SK-N-SH (cell line): ENCODE measurements at regions not wholly inside any gene's neighbourhood (a gene's known extent, or its start where the extent isn't known, plus 50 kb on each side); places are given as distances from the start of the nearest gene placed in this dataset.
"Not testable (repeated sequence)": the region's sequence is repeated elsewhere in the genome, so short reads cannot be mapped to it uniquely, and the experiment has no call there.

Experiments used
- CHD2 ChIP-seq: fragments of 150-350 bp; IDR thresholded peaks from 2 replicates; pipeline ENCODE4 v1.6.1; 2018; ENCODE audit warnings: low read length; ENCODE audit not compliant: partially characterized antibody
- POLR2AphosphoS5 ChIP-seq: IDR thresholded peaks from 2 replicates; pipeline ENCODE4 v1.6.1; 2012; ENCODE audit warnings: low read depth, low read length
- RXRA ChIP-seq: IDR thresholded peaks from 2 replicates; pipeline ENCODE4 v1.4.0; 2012; ENCODE audit warnings: low read depth, mild to moderate bottlenecking, borderline replicate concordance
- TCF12 ChIP-seq: IDR thresholded peaks from 2 replicates; pipeline ENCODE4 v1.4.0; 2012
- YY1 ChIP-seq: IDR thresholded peaks from 2 replicates; pipeline ENCODE4 v1.4.0; 2012; ENCODE audit warnings: low read depth, mild to moderate bottlenecking
- TF ChIP-seq, protein P1 (sequence below): fragments of 200-600 bp; sonication (generic); IDR thresholded peaks from 2 replicates; pipeline ENCODE4 v1.6.1; 2017; ENCODE audit warnings: antibody characterized with exemption, mild to moderate bottlenecking, moderate library complexity

DNA sequence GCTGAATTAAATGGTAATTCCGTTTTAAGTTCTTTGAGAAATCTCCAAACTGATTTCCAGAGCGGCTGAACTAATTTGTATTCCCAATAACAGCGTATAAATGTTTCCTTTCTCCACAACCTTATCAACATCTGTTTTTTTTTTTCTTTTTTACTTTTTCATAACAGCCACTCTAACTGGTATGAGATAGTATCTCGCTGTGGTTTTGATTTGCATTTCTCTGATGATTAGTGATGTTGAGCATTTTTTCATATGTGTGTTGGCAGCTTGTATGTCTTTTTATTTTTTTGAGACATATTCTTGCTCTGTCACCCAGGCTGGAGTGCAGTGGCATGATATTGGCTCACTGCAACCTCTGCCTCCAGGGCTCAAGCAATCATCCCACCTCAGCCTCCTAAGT, 2018.3 kb upstream of the ACO1 start:
- TF ChIP-seq, protein P1, sequence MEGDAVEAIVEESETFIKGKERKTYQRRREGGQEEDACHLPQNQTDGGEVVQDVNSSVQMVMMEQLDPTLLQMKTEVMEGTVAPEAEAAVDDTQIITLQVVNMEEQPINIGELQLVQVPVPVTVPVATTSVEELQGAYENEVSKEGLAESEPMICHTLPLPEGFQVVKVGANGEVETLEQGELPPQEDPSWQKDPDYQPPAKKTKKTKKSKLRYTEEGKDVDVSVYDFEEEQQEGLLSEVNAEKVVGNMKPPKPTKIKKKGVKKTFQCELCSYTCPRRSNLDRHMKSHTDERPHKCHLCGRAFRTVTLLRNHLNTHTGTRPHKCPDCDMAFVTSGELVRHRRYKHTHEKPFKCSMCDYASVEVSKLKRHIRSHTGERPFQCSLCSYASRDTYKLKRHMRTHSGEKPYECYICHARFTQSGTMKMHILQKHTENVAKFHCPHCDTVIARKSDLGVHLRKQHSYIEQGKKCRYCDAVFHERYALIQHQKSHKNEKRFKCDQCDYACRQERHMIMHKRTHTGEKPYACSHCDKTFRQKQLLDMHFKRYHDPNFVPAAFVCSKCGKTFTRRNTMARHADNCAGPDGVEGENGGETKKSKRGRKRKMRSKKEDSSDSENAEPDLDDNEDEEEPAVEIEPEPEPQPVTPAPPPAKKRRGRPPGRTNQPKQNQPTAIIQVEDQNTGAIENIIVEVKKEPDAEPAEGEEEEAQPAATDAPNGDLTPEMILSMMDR = not testable (repeated sequence)
- TF ChIP-seq CHD2, POLR2AphosphoS5, YY1, RXRA: not testable (repeated sequence)
- peak; percentile 62 for TF ChIP-seq TCF12
